ENCODE measurements at regions not wholly inside any gene's neighbourhood (a gene's known extent, or its start where the extent isn't known, plus 50 kb on each side); places are given as distances from the start of the nearest gene placed in this dataset.

- DNase-seq: no peak
Observed at GRCh38 chr5:143554918-143555477, 151.5 kb upstream of the NR3C1 start.

DNA sequence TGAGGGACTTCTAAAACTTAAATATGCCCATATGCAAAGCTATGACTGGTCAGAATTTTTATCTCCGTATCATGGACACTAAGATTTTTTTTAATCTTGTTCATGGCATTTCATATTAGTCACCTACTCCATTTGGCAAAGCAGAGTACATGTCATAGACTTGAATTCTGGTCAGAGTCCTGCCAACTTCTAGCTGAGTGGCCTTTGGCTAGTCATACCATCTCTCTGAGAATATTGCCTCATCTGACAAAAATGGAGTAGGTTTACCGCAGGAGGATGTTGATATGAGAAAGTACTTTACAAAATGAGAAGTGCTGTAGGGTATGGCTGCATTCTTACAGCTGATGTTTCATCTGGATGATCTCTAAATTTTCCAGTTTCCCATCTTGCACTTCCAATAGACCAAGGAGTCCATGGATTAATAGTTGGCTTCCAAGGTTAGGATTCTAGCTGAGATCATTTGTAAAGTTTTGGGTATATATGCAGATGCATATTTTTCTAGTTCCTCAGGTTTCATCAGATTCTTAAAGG lies 150.8 kb upstream of the NR3C1 start:
- no peak for DNase-seq

- no peak for DNase-seq
Observed at GRCh38 chr5:143552680-143553079, 149.2 kb upstream of the NR3C1 start.

DNA sequence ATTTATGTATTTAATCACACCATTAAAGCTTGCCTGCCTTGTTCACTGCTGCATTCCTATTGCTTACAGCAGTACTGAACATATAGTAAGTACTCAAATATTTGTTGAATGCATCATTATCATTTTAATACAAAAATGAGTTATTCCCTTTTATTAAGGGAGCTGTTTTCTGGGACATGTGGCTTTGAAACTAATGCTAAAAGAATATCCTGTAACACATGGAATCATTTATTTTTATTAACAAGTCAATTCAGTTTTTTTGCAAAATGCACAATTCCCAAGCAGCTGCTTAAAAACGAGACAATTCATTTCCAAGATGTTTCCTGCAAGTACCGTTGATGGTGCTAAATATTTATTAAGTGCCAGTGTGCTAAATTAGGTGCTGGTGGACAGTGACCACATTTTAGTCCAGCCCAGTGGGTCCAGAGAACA lies 148.3 kb upstream of the NR3C1 start:
- no peak for DNase-seq

GRCh38 chr5:143550986-143551630 lies 147.6 kb upstream of the NR3C1 start:
- DNase-seq: no peak

GRCh38 chr5:143547342-143547741 lies 143.9 kb upstream of the NR3C1 start:
- no peak for DNase-seq

- no peak for DNase-seq
Observed at GRCh38 chr5:143546394-143546793, 142.9 kb upstream of the NR3C1 start.

DNA sequence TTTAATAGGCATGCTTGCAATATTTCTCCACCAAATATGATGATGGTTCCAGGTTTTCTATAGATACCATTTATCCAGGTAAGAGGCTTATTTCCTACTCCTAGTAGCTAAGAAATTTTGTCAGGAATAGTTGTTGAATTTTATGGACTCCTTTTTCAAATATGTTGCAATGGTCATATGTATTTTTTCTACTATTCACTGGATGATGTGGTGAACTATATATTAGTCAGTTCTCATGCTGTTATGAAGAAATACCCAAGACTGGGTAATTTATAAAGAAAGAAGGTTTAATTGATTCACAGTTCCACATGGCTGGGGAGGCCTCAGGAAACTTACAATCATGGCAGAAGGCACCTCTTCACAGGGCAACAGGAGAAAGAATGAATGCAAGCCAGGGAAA lies 141.1 kb upstream of the NR3C1 start:
- no peak for DNase-seq

DNA sequence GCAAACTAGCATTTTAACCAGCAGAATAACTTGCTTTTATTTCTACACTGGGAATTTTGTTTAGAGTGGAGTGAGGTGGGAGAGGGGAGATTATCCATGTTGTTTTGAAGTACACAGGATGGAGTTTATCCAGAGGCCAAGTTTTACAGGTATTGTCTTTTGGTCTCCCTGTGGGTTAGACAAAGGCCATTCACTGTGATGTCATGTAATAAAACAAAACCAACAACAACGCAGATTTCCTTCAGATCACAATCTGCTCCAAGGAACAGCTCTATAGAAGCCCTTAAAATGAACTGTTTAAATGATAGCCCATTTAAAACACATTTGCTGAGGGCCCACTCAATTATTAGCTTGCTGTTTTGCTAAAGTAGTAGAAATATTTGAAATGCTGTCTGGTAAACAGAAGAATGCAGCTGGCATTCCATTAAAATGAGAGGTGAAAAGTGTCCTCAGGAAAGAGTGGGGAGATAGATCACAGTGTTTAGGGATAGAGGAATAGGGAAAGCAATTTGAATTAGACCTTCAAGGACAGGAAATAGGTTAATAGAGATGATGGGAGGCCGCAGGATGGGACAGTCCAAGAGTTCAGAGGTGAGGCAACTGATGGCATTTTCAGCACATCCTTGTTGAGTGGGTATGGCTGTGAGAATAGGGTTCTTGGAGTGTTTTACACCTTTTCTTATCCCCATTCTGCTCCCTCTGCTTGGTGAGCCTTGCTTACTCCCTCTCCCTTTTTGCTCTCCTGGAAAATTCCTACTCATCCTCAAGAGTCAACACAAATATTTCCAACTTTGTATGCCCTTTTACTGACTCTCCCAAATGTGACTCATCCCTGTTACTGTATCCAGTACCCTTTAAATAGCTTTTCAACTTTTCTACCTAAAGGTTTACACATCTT lies 140.1 kb upstream of the NR3C1 start:
- DNase-seq: no peak

GRCh38 chr5:143542798-143543144 lies 139.3 kb upstream of the NR3C1 start:
- no peak for DNase-seq

DNA sequence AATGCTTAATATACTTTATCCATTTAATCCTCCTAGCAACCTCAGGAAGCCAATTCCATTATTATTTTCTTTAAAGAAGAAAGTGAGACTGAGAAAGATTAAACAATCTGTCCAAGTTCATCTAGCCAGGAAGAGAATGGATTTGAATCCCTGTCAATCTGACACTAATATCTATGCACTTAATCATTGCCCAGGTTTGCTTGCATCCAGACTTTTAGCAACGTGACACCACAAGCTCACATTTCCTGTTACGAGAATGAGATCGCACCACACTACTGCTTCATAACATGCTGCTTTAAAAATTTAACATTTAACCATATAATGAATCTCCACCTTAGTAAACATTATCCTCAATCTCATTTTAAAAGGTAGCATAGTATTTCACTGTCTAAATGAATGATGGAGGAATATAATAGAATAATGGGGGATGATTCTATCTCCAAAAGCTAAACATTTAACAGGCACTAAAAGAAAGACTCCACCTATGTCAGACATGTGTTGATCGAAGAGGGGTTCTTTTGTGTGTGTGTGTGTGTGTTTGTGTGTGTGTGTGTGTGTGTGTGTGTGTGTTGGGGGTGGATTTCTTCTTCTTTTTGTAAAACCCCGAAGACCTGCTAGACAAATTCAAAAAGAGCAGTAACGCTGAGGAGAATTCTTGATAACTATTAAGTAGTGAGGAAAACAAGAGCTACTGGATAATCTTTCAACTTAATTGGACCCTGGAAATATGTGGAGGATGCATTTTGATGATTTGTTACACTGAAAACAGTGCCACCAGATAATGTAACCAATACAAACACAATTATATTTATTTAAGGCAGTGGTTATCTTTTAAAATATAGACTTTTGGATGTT lies 138.7 kb upstream of the NR3C1 start:
- DNase-seq: no peak

DNA sequence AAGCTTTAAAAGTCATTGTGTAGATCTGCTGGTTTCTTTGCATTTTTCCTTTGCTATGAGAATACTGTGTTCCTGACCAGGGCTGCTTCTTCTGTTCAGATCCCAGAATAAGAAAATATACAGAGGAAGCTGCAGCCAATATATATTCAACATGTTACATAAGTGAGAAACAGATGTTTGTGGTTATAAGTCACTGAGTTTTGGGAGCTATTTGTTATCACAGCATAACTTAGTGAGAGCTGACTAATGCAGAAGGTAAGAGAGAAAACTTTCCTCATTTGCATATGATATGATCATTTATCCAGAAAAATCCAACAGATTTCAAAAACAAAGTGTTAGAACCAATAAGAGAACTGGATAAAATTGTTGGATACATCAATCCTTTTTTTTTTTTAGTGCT lies 136.3 kb upstream of the NR3C1 start:
- no peak for DNase-seq

- no peak for DNase-seq
Observed at GRCh38 chr5:143537056-143537455, 133.6 kb upstream of the NR3C1 start.

DNA sequence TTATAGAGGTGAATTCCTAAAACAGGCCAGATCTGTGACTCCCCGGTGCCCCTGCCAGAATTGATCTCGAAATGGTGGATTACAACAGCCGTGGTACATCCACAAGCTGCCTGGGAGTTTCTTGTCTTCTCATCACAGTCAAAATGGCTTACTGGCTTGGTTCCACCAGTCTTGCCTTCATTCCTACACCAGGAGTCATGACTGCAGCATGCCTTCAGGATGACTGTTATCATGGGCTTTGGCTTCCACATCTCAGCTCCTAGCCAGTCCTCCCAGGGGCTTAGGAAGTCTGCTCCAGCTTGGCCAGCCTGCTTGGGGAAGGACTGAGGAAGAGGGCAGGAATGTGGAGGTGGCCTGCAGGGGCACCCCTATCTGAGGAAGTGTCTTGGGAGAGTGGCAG lies 132.9 kb upstream of the NR3C1 start:
- no peak for DNase-seq

DNA sequence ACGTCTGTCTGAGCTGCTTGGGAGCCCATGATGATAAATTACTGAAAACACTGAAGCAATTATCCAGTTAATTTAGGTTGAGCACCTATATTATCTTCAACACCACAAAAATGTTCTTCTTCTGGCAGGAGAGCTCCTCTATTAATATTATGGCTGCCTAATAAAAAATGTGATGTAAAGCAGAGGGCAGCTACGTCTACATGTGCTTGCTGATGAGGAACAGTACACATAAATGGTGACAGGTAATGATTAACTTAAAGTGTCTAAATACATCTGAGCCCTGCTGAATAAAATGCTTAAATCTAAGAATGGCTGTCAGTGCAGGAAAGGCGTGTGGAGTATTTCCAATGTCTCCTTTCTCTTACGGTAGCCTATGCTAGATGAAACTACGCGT lies 131.3 kb upstream of the NR3C1 start:
- DNase-seq: no peak

GRCh38 chr5:143533978-143534760 lies 130.7 kb upstream of the NR3C1 start:
- DNase-seq: no peak

- DNase-seq: no peak
Observed at GRCh38 chr5:143533475-143533874, 130.0 kb upstream of the NR3C1 start.

DNA sequence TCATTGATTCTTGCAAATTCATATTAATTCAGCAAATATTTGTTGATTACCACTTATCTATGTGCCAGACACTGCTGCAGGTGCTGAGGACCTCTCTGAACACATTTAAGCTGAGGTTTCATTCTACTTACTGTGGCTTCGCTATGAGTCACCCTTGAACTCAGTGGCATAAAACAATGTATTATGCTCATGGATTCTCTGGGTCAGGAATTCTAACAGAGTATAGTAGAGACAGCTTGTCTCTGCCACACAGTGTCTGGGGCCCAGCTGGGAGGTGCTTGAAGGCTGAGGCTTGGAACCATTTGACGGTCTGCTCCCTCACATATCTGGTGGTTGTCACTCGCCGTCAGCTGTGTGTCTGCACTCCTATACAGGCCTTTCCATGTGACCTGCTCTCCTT lies 124.3 kb upstream of the NR3C1 start:
- no peak for DNase-seq

- no peak for DNase-seq
Observed at GRCh38 chr5:143525176-143525575, 121.7 kb upstream of the NR3C1 start.

DNA sequence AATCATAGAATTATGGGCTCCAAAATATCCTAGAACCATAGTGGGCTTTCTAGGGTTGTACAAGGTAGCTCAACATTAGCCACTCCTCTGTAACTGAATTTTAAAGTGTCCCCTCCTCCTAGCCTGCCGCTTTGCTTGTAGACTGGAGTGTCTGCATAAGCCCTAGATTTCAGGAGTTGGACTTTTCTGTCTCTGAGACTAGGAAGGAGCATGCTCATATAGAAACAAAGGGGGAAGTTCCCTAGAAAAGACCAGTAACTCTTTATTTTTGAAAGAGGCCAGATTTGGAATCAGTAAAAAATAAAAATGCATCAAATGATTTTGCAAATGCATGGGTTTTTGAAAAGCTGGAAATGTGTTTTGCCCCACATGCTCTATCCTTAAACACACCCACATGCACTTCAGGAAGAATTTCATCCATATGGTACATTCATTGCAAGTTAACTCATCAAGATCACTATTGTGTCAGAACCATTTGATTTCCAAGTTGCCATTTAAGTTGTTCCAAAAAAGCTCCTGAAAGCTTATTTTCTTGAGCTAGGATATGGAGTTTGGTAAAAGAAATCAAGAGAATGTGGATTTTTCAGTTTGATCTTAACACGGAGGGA lies 121.0 kb upstream of the NR3C1 start:
- DNase-seq: no peak

DNA sequence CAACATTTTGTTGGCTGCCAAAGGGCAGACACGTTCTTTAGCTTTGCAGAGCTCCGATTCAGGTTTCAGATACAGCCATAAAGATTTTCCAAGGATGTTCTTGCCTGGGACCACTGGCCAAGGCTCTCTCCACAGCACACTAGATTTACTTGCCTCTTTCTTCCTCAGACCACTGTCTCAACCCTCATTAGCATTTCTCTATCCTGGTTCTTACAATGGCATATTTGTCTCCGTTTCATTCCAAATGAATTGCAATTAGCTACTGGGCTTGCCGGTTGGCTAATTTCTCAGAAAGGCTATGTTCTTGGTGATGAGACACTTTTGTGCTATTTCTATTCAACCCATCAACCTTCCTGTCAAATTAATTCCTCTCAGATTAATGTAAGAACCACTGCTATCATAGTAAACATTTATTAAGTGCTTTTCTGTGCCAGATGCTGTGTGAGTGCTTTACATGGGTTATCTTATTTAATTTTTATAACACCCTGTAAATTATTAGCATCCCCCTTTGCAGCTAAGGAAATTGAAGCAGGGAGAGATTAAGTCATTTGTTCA lies 118.4 kb upstream of the NR3C1 start:
- no peak for DNase-seq

All from NCI-H187 treated with DMSO at 0.1 percent for 48 hours (cell line).